Skeletal muscle tissue (tissue), 3 donors: ENCODE measurements at regions not wholly inside any gene's neighbourhood (a gene's known extent, or its start where the extent isn't known, plus 50 kb on each side); places are given as distances from the start of the nearest gene placed in this dataset.

Experiments
- H3K27ac ChIP-seq: one replicate; pipeline ENCODE4 v1.7.0; 2013; ENCODE audit warnings: mild to moderate bottlenecking, low read depth, low read length, inconsistent platforms
- H3K27me3 ChIP-seq, 3 donors: one replicate each; pipeline ENCODE4 v1.7.0; 2013; ENCODE audit warnings: low read length in 3 of 3; ENCODE audit not compliant: control insufficient read depth in 3 of 3, insufficient read depth in 3 of 3
- H3K36me3 ChIP-seq, 3 donors: one replicate each; pipeline ENCODE4 v1.7.0; 2013; ENCODE audit warnings: low read length in 3 of 3; ENCODE audit not compliant: control insufficient read depth in 3 of 3, insufficient read depth in 3 of 3
- H3K4me1 ChIP-seq, 3 donors: one replicate each; pipeline ENCODE4 v1.7.0; 2013; ENCODE audit warnings: low read length in 3 of 3, mild to moderate bottlenecking in 3 of 3; ENCODE audit not compliant: control insufficient read depth in 3 of 3, insufficient read depth in 3 of 3
- H3K4me3 ChIP-seq, 3 donors: one replicate each; pipeline ENCODE4 v1.7.0; 2013; ENCODE audit warnings: low read length in 3 of 3
- H3K9ac ChIP-seq, 3 donors: one replicate each; pipeline ENCODE4 v1.7.0; 2013; ENCODE audit warnings: low read length in 3 of 3, mild to moderate bottlenecking in 3 of 3, moderate library complexity in 2 of 3, low read depth in 1 of 3
- H3K9me3 ChIP-seq, 3 donors: one replicate each; pipeline ENCODE4 v1.7.0; 2013; ENCODE audit warnings: low read length in 3 of 3; ENCODE audit not compliant: control insufficient read depth in 3 of 3
- donor health status: Osteomylitis.

DNA sequence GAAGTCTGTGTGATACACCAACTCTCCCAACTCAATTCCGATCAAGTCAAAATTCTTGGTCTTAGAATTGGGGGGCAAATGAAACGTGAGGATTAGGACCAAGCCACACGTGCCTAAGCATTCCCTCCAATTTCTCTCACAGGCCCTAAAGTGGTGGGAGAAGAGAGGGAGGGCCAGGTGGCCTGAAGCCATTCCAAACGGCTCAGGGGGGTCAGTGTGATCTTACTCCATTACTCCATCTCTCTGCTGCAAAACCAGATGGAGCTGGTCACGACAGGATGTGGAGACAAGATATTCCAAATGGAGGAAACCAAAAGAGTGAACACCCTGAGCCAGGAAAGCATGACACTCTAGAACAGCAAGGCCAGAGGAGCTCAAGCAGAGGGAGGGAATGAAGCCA, 195.4 kb downstream of the FOXO1 start:
- Histone ChIP-seq H3K4me3 (no peak overlapping the region), H3K4me1 (peaks cover 10 to 21% (median 20%) of the 10 kb centered on the region in 3 donors), H3K27me3 (no peaks in the 10 kb centered on the region), H3K9me3 (no peaks in the 10 kb centered on the region), H3K9ac (no peak overlapping the region), H3K36me3 (no peaks in the 10 kb centered on the region), H3K27ac (peak overlapping the region; percentile 31)

DNA sequence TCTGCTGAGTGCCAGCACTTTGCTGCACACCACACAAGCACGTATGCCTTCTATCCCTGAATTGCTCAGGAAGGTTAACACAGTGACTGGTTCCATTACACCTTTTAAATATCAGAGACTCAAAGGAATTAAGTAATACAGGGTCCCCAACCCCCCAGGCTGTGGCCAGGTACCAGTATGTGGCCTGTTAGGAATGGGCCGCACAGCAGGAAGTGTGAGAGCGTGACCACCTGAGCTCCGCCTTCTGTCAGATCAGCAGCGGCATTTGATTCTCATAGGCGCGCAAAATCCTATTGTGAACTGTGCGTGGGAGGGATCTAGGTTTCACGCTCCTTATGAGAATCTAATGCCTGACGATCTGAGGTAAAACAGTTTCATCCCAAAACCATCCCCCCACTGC, 194.5 kb downstream of the FOXO1 start:
- Histone ChIP-seq H3K4me3 (no peak overlapping the region), H3K36me3 (no peaks in the 10 kb centered on the region), H3K9me3 (no peaks in the 10 kb centered on the region), H3K27ac (no peak overlapping the region), H3K27me3 (no peaks in the 10 kb centered on the region), H3K9ac (no peak overlapping the region), H3K4me1 (peaks cover 15 to 26% (median 25%) of the 10 kb centered on the region in 3 donors)

DNA sequence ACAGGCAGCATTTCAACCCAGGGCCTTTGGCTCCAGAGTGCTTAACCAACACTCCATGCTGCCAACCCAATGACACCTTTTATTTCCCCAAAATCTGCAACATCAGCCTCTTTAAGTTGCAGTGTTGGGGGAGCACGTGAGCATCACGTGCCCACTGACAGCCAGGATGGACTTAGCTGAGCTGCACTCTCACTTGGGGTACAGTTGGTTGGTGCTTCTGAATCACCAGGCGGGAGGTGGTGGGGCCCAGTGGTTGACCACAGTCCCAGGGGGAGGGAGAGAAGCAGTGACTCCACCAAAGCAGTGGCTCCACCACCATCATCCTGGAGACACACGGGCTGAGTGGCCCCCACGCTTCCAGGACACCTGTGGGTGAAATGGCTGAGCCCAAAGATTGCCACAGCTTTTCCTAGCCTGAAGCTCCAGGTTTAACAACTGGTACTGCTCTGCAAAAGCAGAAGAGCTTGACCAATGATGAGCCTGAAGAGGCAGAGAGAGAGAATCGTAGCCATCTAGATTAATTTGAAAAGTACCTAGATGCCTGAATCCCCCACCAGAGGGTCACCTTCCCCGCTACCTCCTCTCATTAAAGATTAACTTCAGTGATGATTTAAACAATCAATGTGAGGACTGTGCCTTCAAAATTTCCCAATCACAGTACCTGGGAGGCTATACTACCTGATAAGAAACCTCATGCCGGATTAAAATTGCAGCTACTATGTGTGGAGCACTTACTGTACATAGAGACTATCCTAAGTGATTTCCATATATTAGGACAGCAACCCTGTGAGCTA, 193.8 kb downstream of the FOXO1 start:
- peaks cover 15 to 28% (median 26%) of the 10 kb centered on the region in 3 donors for H3K4me1 ChIP-seq
- no peak overlapping the region for H3K27ac ChIP-seq
- H3K36me3 ChIP-seq, result no peaks in the 10 kb centered on the region
- H3K9ac ChIP-seq, result no peak overlapping the region
- H3K9me3 ChIP-seq, result no peaks in the 10 kb centered on the region
- H3K4me3 ChIP-seq, result no peak overlapping the region
- no peaks in the 10 kb centered on the region for H3K27me3 ChIP-seq

DNA sequence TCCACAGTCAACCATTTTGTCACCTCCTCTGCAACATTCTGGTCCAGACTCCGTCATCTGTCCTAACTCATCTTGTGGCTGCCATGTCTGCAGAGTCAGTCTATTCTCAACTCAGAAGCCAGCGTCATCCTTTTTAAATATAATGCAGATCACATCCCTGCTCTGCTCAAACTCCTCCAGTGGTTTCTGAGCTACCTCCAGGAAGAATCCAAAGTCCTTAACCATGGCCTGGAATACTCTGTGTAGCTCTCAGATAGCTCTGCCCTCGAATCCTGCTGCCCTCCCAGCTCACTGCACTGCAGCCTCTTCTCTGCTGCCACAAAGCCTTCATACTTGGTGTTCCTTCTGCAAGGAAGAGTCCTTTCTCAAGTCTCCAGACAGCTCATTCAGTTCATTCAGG, 190.8 kb downstream of the FOXO1 start:
- H3K4me1 ChIP-seq, result peaks cover 17 to 24% (median 19%) of the 10 kb centered on the region in 3 donors
- no peak overlapping the region for H3K4me3 ChIP-seq
- no peaks in the 10 kb centered on the region for H3K27me3 ChIP-seq
- H3K36me3 ChIP-seq, result no peaks in the 10 kb centered on the region
- H3K27ac ChIP-seq, result no peak overlapping the region
- no peak overlapping the region for H3K9ac ChIP-seq
- H3K9me3 ChIP-seq, result no peaks in the 10 kb centered on the region

DNA sequence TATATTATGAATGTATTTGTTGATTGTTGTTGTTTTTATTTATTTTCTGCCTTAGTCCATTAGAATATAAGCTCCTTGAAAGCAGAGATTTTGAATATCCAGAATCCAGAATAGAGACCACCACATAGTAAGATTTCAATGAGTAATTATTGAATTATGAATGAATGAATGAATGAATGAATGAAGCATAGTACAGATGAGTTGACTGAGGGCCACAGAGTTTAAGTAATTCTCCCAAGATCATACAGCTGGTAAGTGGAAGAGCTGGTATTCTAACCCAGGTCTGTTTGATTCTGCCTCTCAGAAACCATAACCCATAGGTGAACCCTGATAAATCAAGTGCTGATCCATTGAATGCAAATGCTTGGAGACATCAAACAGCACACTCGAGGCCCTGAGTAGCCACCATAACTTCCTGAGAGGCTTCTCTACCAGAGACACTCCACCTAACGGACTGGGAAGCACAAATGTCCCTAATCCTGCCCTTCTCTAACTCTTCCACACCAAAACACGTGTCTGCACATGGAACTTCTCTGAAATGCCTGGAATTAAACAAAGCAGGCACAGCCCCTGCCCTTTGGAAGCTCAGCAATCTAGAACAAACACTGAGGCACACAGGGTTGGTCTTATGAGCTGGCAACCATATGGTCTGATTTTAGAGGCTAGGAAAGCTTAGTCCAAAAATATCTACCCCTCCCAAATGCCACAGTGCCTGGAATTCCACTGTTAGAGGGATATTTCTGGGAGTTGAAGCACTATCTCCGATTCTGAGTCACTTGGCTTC, 190.1 kb downstream of the FOXO1 start:
- H3K4me1 ChIP-seq, result peaks cover 12 to 17% (median 12%) of the 10 kb centered on the region in 3 donors
- no peaks in the 10 kb centered on the region for H3K36me3 ChIP-seq
- no peak overlapping the region for H3K4me3 ChIP-seq
- H3K9ac ChIP-seq, result no peak overlapping the region
- H3K9me3 ChIP-seq, result no peaks in the 10 kb centered on the region
- H3K27me3 ChIP-seq, result no peaks in the 10 kb centered on the region
- no peak overlapping the region for H3K27ac ChIP-seq

DNA sequence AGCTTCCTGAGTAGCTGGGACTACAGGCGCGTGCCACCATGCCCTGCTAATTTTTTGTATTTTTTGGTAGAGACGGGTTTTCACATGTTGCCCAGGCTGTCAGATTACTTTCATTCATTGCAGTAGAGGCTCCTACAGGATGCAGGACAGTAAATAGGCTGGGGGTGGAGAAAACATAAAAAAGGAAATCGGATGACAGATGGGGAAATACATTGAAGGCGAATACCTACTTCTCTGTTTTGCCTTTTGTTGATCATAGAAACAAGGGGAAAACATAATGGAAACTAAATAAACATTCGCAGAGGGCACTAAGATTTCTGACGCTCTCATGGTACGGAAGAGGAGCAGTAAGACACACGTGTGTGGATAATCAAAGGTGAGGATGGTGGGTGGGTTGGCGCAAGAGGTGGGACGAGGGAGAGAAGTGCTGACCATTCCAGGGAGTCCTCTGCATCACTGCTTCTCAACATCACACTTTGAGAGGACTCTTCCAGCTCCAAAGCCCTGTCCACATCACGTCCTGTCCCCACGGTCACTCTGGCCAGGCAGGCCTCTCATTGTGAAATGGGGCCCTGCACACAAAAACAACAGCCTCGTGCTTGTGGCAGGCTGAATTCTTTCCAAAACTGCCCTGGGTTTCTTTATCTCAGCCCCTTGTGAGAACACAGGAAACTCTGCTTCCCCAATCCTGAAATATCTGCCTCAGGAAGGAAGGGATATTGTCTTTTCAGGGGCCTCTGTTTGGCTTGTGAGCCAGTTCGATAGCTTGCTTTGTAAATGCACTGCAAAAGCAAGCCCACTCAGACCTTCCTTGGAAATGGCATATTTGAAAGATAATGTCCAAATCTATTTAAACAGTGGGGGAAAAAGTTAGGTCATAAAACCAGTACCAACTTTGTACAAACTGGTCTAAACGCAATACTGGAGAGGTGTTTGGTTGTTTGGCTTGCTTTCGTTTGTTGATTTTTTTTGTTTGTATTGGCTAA, 188.5 kb downstream of the FOXO1 start:
- Histone ChIP-seq H3K27ac (peak overlapping the region; percentile 37), H3K4me3 (no peak overlapping the region), H3K27me3 (no peaks in the 10 kb centered on the region), H3K36me3 (no peaks in the 10 kb centered on the region), H3K9me3 (no peaks in the 10 kb centered on the region), H3K4me1 (peaks cover 10 to 15% (median 12%) of the 10 kb centered on the region in 3 donors), H3K9ac (no peak overlapping the region)

DNA sequence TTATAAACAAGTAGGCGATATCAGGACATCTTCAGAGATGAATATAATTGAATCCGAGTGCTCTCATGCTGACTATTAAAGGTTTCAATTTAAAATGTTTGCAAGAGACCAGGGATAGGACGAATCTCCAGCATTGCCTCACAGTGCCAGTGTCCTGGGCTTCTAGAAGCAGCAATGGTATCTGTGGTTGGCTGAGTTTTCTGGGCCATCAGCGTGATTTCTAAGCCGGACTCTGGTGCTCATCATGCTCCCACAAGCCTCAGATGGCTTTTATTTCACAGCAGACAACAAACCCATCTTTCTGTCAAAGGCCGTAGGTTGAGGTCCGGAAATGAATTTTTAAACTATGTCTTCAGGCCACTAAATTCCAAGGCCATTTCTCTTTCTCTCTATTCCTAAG, 187.7 kb downstream of the FOXO1 start:
- H3K27ac ChIP-seq, result no peak overlapping the region
- no peaks in the 10 kb centered on the region for H3K27me3 ChIP-seq
- no peaks in the 10 kb centered on the region for H3K9me3 ChIP-seq
- peaks cover 13 to 15% (median 14%) of the 10 kb centered on the region in 3 donors for H3K4me1 ChIP-seq
- no peak overlapping the region for H3K4me3 ChIP-seq
- no peak overlapping the region for H3K9ac ChIP-seq
- H3K36me3 ChIP-seq, result no peaks in the 10 kb centered on the region

DNA sequence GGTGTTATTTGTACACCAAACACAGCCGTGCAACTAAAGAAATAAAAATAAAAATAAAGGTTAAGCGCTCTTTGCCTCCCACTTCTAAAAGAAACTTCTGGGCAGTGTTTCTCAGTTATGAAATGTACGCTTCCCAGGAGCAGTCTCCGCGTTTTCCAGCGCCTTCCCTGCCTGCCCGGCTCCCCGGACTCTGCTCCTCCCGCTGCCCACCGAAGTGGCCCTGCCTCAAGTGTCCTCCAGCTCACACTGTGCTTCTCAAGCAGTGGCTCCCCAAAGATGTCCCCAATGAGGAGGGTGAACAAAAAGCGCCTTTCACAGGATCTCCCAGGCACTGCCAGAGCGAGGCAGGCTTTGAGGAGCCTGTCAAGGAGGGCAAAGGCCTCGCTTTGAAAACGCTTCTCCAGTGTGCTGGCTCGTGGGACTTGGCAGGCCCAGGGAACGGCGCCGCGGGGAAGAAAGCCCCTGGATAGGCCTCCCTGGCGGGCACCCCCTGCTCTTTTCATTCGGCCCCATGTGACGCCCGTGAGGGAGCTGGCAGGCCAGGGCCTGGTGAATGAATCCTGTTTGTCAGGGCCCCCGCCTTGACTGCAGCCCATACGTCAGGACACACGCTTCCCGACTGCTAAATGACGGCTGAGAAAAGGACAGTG, 187.1 kb downstream of the FOXO1 start:
- Histone ChIP-seq H3K36me3 (no peaks in the 10 kb centered on the region), H3K27ac (no peak overlapping the region), H3K9ac (no peak overlapping the region), H3K9me3 (no peaks in the 10 kb centered on the region), H3K4me3 (no peak overlapping the region), H3K4me1 (peaks cover 18 to 19% (median 19%) of the 10 kb centered on the region in 3 donors), H3K27me3 (no peaks in the 10 kb centered on the region)
